ENCODE measurements at regions not wholly inside any gene's neighbourhood (a gene's known extent, or its start where the extent isn't known, plus 50 kb on each side); places are given as distances from the start of the nearest gene placed in this dataset.

DNA sequence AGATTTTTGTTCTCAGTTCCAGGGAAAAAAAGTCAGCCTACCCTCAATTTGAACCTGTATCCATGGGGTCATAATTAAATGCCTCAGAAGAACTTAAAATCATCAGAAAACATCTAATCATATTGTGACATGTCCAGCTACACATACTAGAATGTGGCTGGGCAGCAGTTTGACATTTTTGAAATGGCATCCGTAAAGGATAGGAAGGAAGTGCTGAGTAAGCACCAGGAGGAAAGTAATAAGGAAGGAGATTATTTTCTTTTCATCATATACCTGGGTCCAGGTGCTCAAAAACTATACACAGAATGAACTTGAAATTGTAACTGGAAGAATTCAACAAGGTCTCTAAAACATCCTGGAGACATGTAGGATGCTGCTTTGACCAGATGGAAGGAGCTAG, 116.9 kb upstream of the RAI14 start:
- Histone ChIP-seq H3K4me3 (no peak overlapping the region), H3K36me3 (no peaks in the 10 kb centered on the region), H3K9me3 (peaks cover 0 to 5% (median 0%) of the 10 kb centered on the region in 4 donors), H3K27me3 (no peaks in the 10 kb centered on the region), H3K4me1 (peaks cover 0 to 24% (median 5%) of the 10 kb centered on the region in 4 donors), H3K27ac (no peak overlapping the region)
- WGBS, 2 donors: 44 to 59% methylated on average over 1 of the region's 1 CpG
- no peak for DNase-seq (ENCODE audit: low spot score in 2 of 2)
- TF ChIP-seq POLR2A (IDR thresholded peaks at IDR 0.05): no peak
- TF ChIP-seq, protein P1, sequence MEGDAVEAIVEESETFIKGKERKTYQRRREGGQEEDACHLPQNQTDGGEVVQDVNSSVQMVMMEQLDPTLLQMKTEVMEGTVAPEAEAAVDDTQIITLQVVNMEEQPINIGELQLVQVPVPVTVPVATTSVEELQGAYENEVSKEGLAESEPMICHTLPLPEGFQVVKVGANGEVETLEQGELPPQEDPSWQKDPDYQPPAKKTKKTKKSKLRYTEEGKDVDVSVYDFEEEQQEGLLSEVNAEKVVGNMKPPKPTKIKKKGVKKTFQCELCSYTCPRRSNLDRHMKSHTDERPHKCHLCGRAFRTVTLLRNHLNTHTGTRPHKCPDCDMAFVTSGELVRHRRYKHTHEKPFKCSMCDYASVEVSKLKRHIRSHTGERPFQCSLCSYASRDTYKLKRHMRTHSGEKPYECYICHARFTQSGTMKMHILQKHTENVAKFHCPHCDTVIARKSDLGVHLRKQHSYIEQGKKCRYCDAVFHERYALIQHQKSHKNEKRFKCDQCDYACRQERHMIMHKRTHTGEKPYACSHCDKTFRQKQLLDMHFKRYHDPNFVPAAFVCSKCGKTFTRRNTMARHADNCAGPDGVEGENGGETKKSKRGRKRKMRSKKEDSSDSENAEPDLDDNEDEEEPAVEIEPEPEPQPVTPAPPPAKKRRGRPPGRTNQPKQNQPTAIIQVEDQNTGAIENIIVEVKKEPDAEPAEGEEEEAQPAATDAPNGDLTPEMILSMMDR (IDR thresholded peaks at IDR 0.05): no peak
- TF ChIP-seq EP300 (IDR thresholded peaks at IDR 0.05): no peak

DNA sequence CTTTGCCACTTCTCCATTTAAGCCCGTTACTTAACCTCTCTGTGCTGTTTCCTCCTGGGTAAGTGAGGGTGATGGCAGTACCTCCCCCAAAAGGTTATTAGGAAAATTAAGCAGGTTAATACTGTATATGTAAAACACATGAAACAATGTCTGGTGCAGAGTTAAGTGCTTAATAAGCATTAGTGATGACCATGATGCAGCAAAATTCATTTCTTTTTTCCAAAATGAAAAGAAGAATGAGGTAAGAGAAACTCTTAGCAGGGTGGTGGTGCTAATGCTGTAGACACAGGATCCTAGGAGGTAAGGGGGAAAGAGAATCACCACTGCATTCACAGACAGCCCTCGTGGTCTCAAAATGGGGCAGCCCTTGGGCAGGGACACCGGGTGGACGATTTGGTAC, 115.1 kb upstream of the RAI14 start:
- TF ChIP-seq POLR2A (IDR thresholded peaks at IDR 0.05) (no peak), EP300 (IDR thresholded peaks at IDR 0.05) (no peak)
- TF ChIP-seq, protein P1 (IDR thresholded peaks at IDR 0.05): no peak
- no peaks in the 10 kb centered on the region for H3K27me3 ChIP-seq
- no peak overlapping the region for H3K4me3 ChIP-seq
- 94 to 96% methylated on average over 4 of the region's 4 CpGs for WGBS, 2 donors
- H3K4me1 ChIP-seq: peaks cover 0 to 7% (median 0%) of the 10 kb centered on the region in 4 donors
- H3K9me3 ChIP-seq: peaks cover 0 to 17% (median 0%) of the 10 kb centered on the region in 4 donors
- no peaks in the 10 kb centered on the region for H3K36me3 ChIP-seq
- DNase-seq (ENCODE audit: low spot score in 2 of 2): no peak
- no peak overlapping the region for H3K27ac ChIP-seq

DNA sequence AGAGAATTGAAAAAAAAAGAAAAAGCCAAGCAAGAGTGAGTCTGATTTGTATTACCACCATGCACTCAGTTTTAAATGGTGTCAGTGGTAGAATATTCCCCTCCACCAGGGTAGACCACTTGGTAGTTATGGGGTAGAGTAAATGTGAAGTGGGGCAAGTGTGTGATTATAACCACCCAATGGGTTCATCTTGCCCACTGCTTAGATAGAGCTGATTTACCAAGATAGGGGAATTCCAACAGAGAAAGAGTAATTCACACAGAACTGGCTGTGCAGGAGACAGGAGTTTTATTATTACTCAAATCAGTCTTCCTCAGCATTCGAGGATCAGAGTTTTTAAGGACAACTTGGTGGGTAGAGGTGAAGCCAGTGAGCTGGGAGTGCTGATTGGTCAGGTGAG, 113.3 kb upstream of the RAI14 start:
- Histone ChIP-seq H3K27ac (no peak overlapping the region), H3K36me3 (no peaks in the 10 kb centered on the region), H3K4me1 (peaks cover 0 to 2% (median 0%) of the 10 kb centered on the region in 4 donors), H3K4me3 (no peak overlapping the region), H3K27me3 (no peaks in the 10 kb centered on the region), H3K9me3 (peaks cover 0 to 17% (median 0%) of the 10 kb centered on the region in 4 donors)
- WGBS, 2 donors: 60 to 77% methylated on average over 1 of the region's 1 CpG
- no peak for DNase-seq (ENCODE audit: low spot score in 2 of 2)
- no peak for TF ChIP-seq EP300 (IDR thresholded peaks at IDR 0.05)
- TF ChIP-seq POLR2A (IDR thresholded peaks at IDR 0.05): no peak

DNA sequence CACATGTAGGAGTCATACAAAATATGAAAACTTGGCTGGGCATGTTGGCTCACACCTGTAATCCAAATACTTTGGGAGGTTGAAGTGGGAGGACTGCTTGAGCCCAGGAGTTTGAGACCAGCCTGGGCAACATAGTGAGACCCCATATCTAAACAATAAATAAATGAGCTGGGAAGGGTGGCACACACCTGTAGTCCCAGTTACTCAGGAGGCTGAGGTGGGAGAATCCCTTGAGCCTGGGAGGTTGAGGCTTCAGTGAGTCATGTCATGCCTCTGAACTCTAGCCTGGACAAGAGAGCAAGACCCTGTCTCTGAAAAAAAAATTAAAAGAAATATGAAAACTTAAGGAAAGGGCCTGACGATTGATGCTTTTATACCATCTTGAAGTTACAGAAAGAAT, 112.4 kb upstream of the RAI14 start:
- no peak for DNase-seq (ENCODE audit: low spot score in 2 of 2)
- Histone ChIP-seq H3K27me3 (no peaks in the 10 kb centered on the region), H3K9me3 (peaks cover 0 to 17% (median 0%) of the 10 kb centered on the region in 4 donors), H3K36me3 (no peaks in the 10 kb centered on the region), H3K27ac (no peak overlapping the region), H3K4me3 (no peak overlapping the region), H3K4me1 (no peaks in the 10 kb centered on the region)
- no peak for TF ChIP-seq POLR2A (IDR thresholded peaks at IDR 0.05)
- TF ChIP-seq, protein P1 (IDR thresholded peaks at IDR 0.05): no peak
- TF ChIP-seq EP300 (IDR thresholded peaks at IDR 0.05): no peak
- 0 to 92% methylated on average over 1 of the region's 1 CpG for WGBS, 2 donors

DNA sequence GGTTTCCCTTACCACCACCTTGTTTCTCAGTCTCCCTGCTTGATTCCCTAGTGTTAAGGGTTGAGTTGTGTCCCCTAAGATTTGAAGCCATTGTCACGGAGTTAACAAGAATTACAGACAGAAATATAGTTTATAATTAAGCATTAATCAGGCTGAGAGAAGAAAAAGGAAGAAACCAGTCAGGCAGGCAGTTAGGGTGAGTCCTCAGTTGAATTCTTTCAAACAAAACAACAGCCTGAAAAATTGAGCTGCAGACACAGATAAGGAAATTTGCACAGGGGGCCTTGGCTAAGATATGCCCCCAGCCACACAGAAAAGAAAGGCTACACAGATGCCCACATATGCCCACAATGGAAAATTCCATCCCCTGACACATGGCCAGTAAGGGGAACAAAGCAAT, 111.7 kb upstream of the RAI14 start:
- H3K4me1 ChIP-seq: no peaks in the 10 kb centered on the region
- DNase-seq (ENCODE audit: low spot score in 2 of 2): no peak
- H3K9me3 ChIP-seq: peaks cover 0 to 17% (median 0%) of the 10 kb centered on the region in 4 donors
- 87 to 92% methylated on average over 1 of the region's 1 CpG for WGBS, 2 donors
- TF ChIP-seq, protein P1 (IDR thresholded peaks at IDR 0.05): no peak
- TF ChIP-seq POLR2A (IDR thresholded peaks at IDR 0.05) (no peak), EP300 (IDR thresholded peaks at IDR 0.05) (no peak)
- H3K27ac ChIP-seq: no peak overlapping the region
- H3K27me3 ChIP-seq: no peaks in the 10 kb centered on the region
- H3K36me3 ChIP-seq: no peaks in the 10 kb centered on the region
- no peak overlapping the region for H3K4me3 ChIP-seq

DNA sequence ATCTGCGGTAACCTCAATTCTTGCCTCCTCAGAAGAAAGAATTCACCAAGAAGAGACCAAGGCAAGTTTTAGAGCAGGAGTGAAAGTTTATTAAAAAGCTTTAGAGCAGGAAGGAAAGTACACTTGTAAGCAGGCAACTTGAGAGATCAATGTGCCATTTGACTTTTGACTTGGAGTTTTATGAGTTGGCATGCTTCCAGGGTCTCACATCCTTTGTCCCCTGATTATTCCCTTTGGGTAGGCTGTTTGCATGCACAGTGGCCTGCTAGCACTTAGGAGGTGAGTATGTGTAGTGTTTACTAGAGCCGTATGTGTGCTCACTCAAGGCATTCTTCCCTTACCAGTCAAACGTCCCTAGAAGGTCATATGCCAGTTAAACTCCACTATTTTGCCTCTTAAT, 111.0 kb upstream of the RAI14 start:
- H3K27ac ChIP-seq: no peak overlapping the region
- no peaks in the 10 kb centered on the region for H3K27me3 ChIP-seq
- 39 to 90% methylated on average over 3 of the region's 3 CpGs for WGBS, 2 donors
- H3K9me3 ChIP-seq: peaks cover 0 to 17% (median 0%) of the 10 kb centered on the region in 4 donors
- H3K4me3 ChIP-seq: no peak overlapping the region
- TF ChIP-seq EP300 (IDR thresholded peaks at IDR 0.05): no peak
- TF ChIP-seq, protein P1 (IDR thresholded peaks at IDR 0.05): no peak
- no peak for TF ChIP-seq POLR2A (IDR thresholded peaks at IDR 0.05)
- no peaks in the 10 kb centered on the region for H3K4me1 ChIP-seq
- DNase-seq (ENCODE audit: low spot score in 2 of 2): no peak
- no peaks in the 10 kb centered on the region for H3K36me3 ChIP-seq

Measured in tibial nerve (tissue), 4 donors.